ENCODE measurements at regions not wholly inside any gene's neighbourhood (a gene's known extent, or its start where the extent isn't known, plus 50 kb on each side); places are given as distances from the start of the nearest gene placed in this dataset.
A peak's percentile ranks its signal among the peaks of the same experiment; 100 is the strongest.

DNA sequence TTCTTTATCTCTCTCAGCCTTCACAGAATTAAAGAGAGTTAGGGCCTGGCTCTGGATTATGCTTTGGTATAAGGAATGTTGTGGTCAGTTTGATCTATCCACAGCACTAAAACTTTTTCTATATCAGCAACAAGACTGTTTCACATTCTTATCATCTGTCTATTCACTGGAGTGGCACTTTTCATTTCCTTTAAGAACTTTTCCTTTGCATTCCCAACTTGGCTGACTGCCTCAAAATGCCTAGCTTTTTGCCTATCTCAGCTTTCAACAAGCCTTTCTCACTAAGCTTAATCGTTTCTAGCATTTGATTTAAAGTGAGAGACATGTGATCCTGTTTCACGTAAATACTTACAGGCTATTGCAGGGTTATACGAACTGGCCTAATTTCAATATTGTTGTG, 471.8 kb downstream of the GBE1 start:
- no peak for DNase-seq

DNA sequence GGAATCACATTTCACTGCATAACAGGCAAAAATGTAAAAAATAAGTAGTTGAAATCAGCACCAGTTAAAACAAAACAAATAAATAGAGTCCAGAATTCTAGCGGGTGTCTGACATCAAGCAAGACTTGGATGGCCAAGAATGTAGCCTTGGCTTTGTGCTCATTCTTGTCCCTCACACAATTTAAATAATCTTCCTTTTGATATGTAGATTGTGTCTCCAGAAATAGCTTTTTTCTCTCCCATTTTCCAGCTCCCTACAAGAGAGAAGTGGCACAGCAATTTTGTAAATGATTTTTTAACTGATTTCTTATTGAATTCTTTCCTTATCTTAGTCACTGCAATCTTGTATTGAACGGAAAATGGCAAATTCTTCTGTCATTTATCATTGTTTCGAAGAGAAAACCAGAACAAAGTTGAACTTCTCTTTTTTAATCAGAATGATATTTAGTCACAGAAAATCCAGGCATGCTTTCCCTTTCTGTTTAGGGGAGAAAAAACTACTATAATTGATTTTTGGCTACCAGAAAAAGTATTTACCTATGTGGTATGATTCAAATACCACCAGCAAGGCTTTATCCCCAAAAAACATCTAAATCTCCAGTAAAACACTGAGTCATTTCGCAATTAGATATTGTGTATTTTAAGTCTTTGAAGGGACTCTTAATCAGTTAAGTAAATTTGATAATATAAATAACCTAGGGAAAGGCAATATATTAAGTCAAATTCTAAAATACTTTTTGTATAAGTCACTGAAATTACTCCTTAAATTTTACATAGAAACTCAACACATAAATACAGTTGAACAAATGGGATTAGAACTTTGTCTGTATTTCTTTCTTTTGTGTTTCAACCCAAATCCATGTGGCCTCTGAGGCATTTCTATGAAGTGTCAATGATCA, 481.7 kb downstream of the GBE1 start:
- DNase-seq: no peak

DNA sequence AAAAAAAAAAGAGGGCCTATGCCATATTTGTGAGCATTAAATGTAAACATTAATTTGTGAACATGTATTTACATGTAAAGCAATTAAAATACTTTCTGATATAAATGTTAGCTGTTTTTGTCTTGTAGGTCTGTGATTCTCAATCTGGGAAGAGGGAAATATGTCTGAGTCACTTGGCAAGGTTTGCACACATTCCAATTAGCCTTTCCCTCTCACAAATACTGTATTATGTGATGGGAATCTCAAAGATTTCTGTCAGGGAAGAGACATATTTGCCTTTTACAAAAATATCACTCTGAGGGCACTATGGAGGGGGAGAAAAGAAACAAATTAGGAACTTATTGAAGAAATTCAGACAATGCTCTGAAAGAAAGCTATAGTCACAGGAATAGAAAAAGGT, 483.6 kb downstream of the GBE1 start:
- DNase-seq: no peak

DNA sequence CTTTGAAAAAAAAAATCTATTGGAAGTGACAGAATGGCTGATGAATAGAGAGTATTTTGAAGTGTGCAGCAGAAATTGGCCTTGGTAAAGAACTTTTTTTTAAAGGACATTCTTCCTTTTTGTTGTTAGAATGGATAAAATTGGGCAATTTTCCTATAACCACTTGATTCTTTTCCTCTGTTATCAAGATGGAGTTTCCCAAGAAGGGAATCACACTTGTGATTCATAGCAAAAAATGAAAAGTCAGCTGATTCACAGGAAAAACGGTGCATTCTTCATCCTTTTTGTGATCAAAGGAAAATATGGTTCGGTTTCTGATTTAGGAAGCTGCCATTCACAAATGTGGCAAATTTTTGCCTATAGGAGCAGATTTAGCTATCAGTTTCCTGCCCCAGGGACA, 486.8 kb downstream of the GBE1 start:
- DNase-seq: no peak

DNA sequence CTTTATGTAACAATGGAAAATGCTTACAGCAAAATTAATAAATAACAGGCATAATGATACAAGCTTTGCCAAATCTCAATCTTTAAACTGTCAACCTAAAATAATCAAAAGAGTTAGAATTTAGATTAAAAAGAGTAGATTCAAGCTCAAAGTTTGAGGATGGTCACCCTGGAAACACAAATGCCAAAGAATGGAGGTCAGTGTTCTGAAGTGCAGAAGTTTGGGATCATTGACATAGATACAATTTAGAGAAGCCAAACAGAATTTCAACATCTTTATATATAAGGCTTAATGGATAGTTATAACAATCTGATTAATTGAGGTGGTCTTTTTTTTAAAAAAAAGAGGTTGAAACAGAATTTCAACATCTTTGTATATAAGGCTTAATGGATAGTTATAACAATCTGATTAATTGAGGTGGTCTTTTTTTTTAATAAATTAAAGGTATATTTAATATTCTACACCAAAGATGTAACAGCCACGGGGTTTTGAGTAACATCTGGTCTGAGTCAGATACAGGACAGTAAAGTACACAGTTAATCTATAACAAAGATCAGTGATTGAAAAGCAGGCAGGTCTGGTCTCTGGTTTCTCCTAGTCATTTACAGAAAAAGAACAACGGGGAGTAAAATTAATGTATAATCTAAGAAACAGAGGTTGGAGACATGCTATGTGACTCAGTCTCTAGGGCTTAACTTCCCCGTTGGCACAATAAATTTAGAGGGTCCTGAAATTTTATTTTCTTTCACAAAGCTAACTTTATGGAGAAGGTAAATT, 490.7 kb downstream of the GBE1 start:
- DNase-seq: no peak

DNA sequence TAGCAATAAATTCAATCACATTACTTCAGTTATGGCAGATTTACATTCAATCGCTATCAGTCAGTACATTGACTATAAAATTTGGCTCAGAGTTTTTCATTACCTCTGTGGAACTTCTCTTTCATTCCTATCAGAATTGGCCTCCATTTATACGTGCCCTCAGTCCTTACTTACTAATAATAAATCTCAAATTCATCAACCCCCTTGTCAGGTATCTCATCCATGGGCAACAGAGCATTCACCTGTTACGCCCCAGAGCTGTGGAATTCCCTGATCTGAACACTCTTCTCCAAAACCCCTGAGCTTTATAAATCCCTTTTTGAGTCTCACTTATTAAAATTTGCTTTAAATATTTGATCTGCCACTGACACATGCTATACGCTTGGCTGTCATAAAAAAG, 492.9 kb downstream of the GBE1 start:
- DNase-seq: no peak

DNA sequence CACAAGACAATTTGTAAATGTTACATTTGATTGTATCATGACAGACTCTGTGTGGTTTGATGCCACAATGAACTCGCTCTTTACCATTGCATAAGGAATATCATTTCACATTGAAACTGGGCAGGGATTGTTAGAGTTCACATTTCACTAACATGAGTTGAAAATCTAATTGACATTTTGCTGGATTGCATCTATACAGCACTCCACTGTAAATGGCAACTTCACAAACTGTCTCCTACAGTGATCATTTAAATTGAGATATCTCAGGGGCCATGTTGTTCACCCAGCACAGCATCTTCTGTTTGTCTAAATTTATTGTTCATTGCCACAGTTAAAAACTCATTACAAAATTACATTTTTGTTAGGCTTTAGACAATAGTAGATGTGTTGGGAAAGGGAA, 499.4 kb downstream of the GBE1 start:
- DNase-seq: no peak

DNA sequence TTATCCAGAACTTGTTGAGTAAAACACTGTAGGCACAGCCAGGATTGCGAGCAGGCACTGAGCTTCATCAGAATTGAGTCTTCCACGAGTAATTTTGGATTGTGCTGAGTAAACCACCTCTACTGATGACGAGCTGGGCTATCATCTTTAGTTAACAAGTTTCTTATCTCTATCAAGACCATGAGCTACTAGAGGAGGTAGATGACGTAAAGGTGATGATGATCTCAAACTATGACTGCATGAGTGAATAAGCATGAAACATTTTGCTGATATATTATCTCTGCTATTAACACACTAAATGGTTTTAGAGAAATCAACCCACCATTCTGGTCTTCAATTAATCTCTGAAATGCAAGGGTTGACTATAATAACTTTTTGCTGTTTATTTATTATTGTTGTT, 506.0 kb downstream of the GBE1 start:
- no peak for DNase-seq

DNA sequence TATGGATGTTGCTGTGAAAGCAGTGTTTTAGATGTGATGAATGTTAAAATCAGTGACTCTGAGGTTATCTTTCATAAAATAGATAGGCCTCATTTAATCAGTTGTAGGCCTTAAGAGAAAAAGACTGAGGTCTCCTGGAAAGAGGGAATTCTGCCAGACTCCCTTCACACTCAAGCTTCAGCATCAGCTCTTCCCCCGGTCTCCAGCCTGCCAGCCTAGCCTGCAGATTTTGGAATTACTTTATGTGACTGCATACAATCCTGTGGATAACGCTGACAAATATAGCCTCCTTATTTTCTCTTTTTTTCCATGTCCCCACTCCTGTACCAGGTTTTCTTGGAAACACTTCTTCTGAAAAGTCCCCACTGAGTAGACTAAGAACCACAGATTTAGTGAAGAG, 510.3 kb downstream of the GBE1 start:
- peak in 4 of 58 donors; percentile 6 to 37 (median 10) for DNase-seq

DNA sequence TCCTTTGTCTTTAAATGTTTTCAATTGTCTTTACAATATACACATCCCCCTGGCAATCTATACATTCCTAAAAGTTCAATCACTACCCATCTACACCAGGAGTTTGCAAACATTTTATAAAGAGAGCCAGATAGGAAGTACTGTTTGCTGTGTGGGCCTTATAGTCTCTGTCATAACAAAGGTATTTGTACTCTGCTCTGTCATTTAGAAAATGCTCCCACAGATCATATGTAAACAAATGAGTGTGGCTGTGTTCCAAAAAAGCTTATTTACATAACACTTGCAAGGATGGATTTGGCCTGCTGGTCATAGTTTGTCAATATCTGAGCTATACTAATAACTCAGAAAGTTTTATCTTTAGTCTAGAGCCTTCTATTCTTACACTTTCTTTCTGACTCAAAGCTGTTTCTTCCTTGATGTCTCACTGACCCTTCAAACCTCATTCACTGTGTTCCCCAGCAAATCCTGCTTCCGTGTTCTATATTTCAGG, 511.9 kb downstream of the GBE1 start:
- no peak for DNase-seq

DNA sequence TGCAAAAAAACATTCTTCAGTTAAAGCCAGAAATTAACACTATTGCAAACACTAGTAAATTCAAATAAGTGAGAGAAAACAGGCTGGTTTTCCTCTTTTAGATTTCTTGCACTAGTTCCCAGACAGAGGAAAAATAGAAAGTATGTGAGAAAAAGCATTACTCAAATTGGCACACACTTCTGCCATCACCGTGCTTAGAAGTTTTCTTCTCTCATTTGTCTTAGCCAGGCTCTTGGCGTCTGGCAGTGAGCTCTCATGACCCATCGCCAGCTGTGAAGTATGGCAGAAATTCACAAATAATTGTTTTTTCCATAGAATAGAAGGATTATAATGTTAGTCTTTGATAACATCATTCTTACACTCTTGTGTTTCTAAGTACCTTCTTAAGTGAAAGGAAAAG, 515.9 kb downstream of the GBE1 start:
- peak in 8 of 58 donors; percentile 1 to 17 (median 8) for DNase-seq

DNA sequence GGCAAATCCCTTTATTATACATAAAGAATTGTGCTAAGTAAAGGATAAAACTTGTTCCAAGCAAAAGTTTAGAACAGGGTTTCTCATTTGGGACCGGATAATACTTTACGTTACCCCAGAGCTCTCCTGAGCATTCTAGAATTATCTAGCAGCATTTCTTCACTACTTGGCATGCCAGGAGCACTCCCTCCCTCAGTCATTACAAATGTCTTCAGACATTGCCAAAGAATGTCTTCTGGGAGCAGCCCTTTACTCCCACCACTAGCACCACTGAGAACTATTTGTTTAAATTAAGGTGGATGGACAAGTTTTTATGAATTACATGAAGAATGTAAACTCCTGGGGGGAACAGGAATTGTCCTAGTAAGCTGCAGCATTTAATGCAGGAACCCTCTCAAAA, 516.4 kb downstream of the GBE1 start:
- no peak for DNase-seq

DNA sequence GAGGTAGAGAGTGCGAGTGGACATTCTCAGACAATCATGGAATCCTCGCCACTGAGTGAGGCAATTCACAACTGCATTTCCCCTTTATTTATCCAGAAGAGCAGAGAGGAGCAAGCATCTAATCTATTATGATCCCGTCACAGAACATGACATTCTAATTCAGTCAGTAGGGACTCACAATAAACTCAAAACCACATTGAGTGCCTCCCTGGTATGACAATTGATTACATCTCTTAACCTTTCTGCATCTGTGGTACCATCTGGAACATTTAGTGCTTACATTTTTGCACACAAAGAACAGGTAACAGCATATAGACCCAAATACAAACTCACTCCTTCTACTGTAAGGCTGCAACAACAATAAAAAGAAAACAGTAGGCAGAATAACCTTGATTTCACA, 517.2 kb downstream of the GBE1 start:
- no peak for DNase-seq

DNA sequence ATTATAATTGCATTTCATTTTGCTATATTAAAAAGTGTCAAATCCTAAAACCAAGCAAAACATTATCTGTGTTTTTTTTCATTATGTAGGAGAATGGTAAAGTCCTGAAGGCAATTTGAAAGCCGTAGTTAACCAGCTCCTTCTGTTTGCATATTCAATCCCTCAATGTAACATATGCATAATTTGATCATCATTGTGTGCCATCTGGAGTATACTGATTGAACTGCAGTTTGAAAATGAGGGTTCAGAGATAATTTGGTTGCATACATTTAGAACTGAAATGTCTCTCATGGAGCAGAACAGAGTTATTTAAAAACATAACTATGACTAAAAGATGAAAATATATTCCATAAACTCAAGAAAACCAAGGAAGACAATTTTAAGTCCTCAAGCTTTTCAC, 518.6 kb downstream of the GBE1 start:
- peak in 2 of 58 donors; percentile 31 to 44 for DNase-seq

DNA sequence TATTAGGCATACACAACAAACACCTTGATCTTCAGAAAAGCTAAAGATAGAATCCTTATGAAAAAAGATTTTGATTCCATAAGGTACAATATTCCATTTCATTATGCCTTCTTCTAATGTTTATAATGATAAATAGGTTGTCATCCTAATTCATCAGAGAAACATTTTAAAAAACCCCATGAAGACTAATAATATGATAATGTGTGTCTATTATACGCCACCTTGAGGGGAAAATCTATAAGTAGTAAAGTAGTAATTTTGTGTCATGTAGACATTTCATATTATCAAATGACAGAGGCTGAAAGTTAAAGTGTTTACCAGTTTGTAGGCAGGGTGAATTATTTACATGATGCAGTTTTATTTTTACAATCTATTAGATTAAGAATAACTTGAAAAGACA, 524.3 kb downstream of the GBE1 start:
- no peak for DNase-seq

DNA sequence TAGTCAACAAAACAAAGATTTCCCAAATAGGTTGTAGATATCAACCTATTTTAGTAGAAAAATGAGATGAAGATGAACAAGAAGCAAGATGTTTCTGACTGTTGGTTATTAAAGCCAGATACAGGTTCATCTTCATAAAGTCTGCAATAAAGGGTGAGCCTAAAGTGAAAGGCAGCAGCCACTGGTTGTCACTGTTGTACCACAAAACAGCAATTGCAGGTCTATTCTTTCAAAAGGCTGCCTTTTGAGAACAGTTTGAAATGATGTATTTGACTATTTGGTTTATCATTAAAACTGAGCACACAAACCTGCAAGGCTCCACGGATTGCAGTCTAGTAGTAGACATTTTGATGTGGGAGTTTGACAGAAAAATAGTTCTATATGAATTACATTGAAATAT, 543.4 kb downstream of the GBE1 start:
- peak in 9 of 58 donors; percentile 1 to 41 (median 11) for DNase-seq

DNA sequence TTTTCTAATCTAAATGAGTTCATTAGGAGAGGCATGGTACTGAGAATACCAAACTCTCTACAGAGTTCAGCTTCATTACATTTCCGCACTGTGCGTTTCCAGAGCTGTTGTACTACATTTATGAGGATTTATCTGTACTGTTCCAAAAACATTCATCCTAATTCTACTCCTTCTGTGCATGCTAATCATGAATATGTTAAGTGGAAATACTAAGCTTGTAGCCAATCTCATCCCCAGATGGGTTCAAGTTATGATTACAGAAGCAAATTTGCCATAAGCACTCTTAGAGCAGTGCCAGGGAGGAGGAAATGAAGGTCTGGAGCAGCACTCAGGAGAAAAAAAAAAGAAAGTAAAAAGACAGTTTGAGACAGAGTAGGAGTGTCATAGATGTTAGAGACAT, 544.3 kb downstream of the GBE1 start:
- no peak for DNase-seq

DNA sequence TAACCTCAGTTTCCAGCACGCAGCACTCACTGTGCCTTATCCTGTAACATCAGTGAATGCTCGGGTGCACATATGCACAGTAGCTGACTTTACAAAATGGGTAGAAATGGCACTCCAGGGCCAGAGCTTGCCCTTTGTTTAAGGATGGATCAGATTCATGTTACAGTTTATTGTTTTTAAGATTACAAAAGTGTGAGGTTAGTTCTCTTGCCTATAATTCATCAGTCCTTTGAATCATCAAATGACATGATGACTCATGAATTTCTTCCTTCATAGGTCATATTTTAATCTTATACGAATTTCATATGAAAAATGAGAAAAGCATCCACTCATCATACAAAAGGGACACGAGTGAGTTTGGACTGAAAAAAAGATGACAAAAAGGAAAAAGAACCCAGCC, 545.3 kb downstream of the GBE1 start:
- DNase-seq: no peak

DNA sequence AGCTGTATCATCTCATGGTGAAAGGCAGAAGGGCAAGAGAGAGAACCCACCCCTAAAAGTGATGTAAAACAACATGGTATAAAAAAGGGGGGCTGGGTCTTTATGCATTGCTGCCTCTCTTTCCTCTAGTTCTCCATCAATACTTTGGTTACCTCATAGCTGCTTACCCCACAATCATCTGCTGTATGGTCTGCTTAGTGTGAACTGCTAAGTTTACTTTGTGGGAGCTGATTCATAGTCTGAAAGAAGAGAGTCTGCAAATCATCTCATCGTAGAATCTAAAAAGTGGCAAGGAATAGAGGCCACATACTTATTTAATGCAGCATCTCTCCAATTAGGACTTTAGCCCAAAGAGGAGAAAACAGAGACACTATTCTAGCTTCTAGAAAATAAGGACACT, 546.8 kb downstream of the GBE1 start:
- no peak for DNase-seq

DNA sequence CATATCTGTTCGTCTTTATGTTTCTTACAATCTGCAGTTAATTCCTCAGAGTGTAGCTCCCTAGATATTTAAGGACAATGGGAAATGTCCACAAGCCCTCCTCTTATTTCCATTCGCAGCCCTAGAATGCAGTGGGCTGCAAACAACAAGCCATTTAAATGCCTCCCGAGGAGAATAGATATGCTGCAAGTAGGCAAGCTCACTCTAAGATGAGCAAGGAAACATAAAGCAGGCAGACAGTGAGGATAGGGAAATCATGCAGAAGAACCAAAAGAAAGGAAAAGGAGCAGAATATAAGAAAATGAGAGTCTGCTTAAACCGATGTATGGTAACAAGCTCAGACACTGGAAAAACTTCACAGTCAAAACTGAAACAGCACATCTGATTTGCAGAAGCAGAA, 561.9 kb downstream of the GBE1 start:
- no peak for DNase-seq

DNA sequence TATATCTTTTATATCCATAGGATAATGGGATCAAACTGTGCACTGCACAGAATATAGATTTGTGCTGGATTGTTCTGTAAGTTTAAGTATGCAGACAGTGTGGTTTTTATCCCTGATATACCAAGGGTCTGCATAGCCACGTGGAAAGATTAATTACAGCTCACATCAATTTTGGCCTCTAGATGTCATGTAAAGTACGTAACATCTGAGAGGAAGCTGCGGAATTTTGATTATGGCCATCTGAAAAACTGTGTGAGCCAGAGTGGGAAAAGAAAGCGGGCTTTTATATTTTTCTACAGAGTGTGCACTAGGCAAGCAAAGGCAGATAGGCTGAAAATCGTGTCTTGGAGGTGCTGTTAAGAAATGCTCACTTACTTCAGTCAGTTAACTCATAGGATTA, 562.7 kb downstream of the GBE1 start:
- DNase-seq: no peak

DNA sequence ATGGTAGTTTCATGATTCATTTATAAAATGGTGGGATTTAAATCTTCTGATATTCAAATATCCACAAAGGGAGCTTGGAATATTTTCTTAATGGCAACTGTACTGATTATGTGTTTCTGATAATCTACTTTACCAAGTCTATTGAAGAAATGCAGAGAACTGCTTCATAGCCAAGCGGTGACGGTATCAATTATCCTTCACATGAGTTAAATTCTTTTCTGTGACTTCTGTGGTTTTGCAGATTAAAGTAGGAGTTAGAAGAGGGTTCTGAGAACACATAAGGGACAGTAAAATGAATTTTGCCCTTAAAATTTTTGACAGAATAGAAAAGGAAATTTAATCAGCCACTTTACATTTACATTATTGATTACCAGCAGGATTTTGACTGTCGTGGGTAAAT, 563.2 kb downstream of the GBE1 start:
- DNase-seq: no peak

DNA sequence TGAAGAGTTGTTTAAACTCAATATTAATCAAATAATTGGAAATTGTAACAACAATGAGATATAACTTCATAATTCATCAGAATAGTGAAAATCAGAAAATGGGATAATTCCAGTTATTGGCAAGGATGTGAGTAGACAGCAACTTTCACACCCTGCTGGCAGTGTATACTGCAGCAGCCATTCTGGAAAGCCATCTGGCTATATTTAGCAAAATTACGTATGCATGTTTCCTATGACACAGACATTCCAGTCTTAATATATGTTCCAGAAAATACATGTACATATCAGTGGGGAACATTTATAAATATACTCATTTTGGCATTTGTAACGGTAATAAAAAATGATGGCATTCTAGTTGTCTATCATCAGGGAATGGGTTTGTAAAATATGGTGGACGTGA, 564.1 kb downstream of the GBE1 start:
- DNase-seq: no peak
